HG03108 (cell line): ENCODE measurements at regions not wholly inside any gene's neighbourhood (a gene's known extent, or its start where the extent isn't known, plus 50 kb on each side); places are given as distances from the start of the nearest gene placed in this dataset.

Experiments used
- ATAC-seq: cut with Tn5 transposase; IDR thresholded peaks from one replicate; pipeline ENCODE4 v1.9.1; 2021; ENCODE audit warnings: moderate library complexity; ENCODE audit not compliant: unreplicated experiment

GRCh38 chr10:120960725-120961124, 109.6 kb downstream of the WDR11 start:
- ATAC-seq: no peak

GRCh38 chr10:120961795-120962755, 110.9 kb downstream of the WDR11 start:
- ATAC-seq: no peak

GRCh38 chr10:120962756-120963593, 111.8 kb downstream of the WDR11 start:
- ATAC-seq: no peak

DNA sequence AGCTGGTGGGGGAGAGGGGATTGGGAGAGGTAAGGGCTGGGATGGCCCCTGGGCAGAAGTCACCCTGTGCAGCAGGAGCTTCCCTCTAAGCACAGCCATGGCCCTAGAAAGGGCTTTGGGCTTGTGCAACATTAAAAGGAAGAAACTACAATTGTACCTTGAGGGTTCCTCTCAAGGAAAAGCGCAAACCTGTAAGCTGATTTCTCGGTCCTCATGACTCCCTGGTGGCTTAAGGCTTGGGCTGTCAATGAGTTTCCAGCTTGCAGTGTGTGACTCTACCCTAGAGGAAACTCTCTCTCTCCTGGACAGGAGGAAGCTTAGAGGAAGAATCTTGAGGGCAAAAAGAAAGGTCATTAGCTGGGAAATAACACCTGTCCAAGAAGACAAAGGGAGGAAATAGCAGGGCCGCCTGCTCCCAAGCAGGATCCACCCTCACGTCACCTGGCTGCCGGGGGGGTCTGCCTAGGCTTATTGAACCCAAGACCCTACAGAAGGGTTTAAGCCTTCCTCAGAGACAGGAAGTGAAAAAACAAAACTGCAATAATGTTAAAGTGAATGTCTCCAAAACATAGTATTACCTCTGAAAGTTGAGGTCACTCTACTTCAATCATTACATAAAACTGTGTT, 112.5 kb downstream of the WDR11 start:
- no peak for ATAC-seq

DNA sequence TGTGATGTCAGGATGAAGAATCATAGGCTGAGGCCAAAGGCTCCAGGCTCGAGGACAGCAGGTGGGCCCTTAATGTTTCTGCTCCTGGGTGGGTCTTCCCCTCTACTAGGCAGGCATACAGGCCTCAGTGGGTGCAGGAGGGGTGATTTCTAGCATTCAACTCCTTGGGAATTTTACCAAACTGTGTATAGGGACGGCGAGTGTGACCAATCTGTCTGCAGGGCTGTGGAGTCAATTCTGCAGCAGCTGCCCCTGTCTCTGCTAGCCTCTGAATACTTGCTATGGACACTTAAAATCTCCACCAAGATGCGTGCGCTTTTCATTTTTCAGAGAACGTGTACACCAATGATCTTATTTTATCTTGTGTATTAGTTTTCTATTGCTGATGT, 115.5 kb downstream of the WDR11 start:
- no peak for ATAC-seq

- ATAC-seq: no peak
Measured at GRCh38 chr10:120969219-120969645, 118.1 kb downstream of the WDR11 start.

- ATAC-seq: no peak
Measured at GRCh38 chr10:120970595-120971529, 119.7 kb downstream of the WDR11 start.

GRCh38 chr10:120971671-120972070, 120.5 kb downstream of the WDR11 start:
- no peak for ATAC-seq

DNA sequence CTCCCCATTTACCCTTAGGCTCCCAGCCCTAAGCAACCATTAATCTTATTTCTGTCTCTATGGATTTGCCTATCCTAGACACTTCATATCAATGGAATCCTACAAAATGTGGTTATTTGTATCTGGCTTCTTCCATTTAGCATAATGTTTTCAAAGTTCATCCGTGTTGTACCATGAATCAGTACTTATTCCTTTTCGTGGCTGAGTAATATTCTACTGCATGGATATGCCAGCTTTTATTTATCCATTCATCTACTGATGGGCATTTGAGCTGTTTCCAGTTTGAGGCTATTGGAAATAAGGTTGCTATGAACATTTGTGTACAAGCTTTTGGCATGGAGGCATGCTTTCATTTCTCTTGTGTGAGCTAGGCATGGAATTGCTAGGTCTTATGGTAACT, 121.1 kb downstream of the WDR11 start:
- no peak for ATAC-seq

DNA sequence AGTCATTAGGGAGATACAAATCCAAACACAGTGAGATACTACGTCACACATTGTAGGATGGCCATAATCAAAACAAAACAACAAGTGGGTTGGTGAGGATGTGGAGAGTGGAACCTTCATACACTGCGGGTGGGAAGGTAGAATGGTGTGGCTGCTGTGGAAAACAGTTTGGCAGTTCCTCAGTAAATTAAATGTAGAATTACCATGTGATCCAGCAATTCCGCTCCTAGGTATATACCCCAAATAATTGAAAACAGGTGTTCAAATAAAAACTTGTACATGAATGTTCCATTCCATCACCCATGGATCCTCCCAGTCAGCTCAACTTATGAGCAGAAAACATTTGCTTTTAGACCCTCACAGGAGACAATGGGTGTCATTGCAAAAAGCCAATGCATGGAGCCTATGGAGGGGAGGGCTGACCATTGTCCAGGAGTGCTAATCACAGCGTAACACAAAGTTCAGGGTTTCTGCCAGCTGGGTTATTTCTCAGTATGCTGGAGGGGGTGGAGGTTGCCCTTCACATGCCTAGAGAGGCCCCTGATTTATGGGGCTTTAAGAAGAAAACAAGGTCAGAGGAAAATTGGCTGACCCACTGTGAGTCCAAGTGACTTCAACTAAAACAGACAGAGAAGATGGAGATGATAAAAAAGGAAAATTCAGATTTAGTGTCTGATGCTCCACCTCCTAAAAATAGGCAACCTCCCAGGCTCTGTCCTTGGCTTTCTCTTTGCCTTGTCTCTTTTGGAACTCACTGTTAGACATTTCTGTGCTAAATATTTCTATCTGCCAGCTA, 124.1 kb downstream of the WDR11 start:
- no peak for ATAC-seq

GRCh38 chr10:120975868-120976225, 124.7 kb downstream of the WDR11 start:
- no peak for ATAC-seq

GRCh38 chr10:120977897-120978296, 126.7 kb downstream of the WDR11 start:
- ATAC-seq: no peak

- ATAC-seq: no peak
Measured at GRCh38 chr10:120978589-120979252, 127.6 kb downstream of the WDR11 start.

DNA sequence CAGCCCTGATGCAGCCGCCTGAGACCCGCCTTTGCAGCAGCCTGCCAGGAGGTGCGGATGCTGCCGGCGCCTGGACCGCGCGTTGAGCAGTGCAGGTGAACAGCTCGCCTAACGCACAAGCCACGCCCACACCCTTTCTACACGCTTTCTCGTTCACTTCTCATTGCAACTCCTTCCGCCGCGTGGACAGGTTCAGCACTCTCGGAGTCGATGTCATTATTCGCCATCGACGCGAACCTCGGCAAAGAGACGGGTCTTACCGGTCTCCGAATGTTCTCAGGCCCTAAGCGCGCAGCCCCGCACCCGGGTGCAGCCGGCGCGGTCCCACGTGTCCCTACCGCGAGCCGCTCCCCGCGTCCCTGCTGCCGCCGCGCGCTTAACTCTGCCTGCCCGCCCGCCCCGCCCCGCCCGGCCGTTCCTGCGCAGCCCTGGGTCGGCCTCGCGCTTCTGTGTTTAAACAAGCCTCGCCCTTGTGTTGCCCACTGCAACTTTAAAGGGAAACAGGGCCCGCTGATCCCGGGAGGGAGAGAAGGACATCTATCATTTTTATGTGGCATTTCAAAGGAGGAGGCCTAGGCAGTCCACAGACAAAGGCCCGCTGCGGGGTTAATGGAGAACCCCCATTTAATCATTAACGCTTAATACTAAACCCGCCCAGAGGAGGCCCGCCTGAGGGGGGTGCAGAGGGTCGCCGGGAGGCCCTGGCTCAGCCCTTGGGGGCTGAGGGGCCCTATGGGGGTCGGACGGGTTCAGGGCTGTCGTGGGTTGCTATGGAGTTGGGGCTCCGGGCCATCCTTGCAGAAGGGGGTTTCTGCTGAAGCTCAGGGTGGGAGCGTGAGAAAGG, 128.5 kb downstream of the WDR11 start:
- no peak for ATAC-seq

DNA sequence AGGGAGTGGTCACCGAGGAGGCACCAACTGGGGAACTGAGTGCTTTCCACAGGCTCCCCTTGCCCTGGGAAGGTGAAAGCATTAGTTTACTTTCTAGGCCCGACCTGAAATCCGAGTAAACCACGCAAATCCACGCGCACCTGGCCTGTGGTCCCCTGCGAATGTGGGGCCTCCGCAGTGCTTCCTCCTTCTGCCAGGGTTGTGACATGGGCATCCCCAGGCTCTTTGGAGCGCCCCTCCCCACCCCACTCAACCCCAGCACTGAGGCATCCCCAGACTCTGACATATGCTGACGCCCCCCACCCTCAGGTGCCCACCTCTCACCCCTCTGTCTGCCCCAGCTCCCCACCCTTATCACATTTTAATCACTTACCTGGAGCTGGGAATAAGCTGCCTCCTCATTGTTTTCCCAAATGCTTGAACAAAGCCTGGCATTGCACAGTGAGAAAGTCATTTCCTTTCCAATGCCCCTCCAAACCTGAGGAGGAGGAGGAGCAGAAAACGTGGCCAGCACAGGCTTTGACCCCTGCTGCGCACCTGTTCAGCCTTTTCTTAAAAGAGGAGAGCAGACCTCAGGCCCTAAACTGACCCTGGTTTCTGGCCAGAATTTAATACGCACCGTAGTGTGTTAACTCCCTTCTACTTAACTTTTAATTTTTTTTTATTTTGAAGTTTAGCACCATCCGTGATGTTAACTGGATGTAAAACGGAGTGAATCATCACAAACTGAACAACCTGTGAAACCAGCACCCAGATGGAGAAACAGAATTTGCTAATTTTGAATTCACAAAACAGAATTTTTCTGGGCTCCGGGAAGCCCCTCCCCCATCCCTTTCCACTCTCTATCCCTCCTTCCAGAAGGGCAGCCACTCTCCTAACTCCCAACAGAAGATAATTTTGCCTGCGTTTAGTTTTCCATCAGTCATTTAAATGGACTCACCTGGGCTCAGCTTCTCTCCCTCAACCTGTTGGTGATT, 129.4 kb downstream of the WDR11 start:
- ATAC-seq: no peak

DNA sequence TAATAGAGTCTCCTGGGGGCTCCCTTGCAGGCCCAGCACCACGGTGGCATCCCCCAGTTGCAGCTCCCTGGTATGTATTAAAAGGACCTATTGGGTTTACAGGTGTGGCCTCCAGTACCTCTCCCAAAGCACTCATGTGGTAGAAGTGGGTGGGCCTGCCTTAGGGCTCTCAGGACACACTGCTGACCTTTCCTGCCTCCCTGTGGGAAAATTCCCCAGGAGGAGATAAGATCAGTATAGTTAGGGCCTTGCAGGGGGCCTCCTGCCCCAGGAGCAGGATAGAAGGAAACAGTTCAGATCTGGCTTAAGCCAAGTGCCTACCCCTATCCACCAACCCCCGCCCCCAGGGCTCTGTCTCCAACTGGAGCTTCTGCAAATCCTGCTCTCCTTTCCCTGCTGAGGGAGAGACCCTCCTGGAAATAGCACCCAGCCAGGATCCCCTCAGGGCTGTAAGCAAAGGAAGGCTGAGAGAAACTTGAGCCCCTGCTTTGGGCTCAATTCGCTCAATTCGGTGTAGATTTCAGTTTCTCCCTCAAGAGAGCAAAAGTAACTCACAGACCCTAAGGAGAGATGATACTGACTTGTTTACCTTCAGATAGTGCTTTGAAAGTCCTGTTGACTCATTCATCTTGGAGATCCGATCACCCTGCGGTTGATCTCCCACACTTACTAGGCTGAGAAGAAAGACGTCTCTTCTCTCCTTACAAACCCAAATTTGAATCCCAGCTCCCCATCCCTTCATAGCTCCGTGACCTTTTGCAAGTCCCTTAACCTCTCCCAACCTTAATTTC, 130.6 kb downstream of the WDR11 start:
- no peak for ATAC-seq
